HG03025 (cell line): ENCODE measurements at regions not wholly inside any gene's neighbourhood (a gene's known extent, or its start where the extent isn't known, plus 50 kb on each side); places are given as distances from the start of the nearest gene placed in this dataset.

Experiments
- ATAC-seq: cut with Tn5 transposase; IDR thresholded peaks from one replicate; pipeline ENCODE4 v1.9.1; 2021; ENCODE audit warnings: mild to moderate bottlenecking, moderate library complexity; ENCODE audit not compliant: unreplicated experiment, low FRiP score

DNA sequence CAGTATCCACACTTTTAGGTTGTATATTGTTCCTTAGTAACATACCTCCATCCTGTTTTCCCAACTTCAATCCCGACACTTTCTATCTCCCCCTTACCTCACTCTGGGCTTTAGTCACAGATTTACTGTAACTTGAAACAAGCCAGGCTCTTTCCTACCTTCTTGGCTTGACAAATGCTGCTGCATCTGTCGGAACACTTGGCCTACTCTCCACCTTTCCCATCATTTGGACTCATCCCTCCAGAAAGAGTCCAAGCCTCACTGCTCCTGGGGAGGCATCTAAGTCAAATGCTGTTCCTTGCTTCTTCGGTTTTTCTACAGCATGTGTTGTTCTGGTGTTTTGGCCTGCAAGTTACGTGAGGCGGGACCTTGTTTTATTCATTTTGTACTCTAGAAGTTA lies 142.4 kb downstream of the DACT1 start:
- no peak for ATAC-seq

DNA sequence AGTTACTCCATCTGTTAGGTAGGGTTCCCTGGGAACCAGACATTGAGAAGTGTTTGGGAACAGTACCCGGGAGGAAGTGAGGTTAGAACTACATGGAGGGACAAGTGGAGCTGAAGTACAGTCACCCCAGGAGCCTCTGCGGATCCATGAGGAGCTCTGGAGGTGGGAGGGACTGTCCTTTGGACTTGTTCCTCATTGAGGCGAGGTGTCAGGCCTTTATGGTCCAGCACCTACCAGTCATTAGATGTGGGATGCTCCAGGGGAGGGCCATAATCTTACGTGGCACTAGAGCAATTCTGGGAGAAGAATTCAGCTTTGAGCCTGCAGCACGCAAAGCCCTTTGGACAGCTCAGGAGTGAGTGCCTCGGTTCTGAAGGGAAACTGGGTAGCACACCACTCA lies 142.8 kb downstream of the DACT1 start:
- no peak for ATAC-seq

DNA sequence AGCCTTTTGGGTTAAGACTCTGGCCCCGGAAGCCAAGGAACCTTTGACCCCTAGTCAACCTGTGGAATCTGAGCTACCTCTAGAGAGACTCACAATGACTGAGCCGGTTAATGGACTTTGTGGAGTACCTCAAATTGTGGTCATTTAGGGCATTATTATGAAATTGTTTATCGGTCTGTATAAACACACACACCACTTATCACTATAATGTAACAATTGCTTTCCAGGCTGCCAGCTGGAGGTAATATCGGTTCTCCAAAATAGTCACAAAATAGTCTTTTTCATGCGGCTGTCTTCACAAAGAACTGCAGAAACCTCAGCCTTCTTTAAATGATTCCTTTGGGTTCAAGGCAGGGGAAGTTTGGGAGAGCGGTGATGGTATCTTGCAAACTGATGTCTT lies 144.2 kb downstream of the DACT1 start:
- ATAC-seq, result no peak

DNA sequence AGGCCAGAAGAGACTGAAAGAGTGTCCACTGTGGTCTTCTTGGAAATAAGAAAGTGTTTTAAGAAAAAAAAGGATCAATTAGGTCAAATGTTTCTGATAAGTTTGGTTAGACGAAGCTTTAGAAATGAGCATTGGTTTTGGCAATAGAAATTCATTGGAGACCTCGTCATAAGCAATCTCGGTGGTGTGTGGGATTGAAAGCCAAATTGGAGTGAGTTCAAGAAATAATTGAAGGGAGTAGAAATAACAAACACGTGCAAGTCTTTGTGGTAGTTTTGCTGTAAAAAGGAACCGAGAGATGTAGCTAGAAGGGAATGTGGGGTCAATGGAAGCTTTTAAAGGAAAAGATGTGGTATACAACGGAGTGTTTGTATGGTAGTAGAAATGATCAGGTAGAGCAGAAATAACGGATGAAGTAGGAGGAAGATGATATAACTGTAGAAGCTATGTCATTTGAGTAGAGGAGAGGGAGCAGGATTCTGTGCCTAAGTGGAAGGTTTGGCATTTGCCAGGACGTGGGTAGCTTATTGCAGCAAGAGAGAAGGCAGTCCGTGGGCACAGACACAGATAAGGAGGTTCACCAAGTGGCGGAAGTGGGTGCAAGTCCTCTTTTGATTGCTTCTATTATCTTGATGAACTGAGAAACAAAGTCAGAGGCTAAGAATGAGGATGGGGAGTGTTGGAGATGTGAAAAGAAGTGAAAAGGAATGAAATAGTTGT lies 146.2 kb downstream of the DACT1 start:
- no peak for ATAC-seq

DNA sequence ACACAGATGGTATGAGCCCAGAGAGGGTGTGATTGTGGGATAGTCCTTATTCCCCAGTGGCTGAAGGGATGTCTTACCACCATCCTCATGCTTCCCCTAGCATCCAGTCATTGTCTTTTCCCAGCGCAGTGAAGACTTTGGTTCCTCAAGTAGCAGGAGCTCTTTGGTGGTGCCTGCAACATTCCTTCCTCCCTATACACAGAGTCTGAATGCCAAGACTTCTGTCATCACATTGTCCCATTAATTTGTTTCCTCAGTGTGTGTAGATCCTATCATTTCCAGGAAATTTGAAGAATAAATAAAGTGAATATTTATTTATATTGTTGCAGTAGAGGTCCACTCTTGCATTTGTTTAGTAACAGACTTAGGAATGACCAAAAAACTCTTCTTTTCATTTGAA lies 147.2 kb downstream of the DACT1 start:
- ATAC-seq, result no peak

DNA sequence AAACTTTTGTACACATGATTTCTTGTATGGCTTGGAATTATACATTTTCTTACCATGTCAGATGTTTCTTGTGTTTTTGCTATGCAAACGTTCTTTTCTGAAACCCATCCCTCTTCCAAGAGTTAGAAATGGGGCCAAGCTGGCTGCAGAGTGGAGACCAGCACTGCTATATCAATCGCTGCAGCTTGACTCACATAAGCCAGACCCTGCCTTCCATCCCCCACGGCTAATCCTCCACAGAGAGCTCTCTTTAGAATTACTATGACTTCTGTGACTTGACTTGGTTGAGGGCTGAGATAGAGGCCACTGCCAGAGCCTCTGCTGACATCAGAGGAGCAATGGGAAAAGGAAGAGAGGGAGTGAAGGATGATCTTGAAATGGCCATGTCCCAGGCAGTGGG lies 147.9 kb downstream of the DACT1 start:
- no peak for ATAC-seq

DNA sequence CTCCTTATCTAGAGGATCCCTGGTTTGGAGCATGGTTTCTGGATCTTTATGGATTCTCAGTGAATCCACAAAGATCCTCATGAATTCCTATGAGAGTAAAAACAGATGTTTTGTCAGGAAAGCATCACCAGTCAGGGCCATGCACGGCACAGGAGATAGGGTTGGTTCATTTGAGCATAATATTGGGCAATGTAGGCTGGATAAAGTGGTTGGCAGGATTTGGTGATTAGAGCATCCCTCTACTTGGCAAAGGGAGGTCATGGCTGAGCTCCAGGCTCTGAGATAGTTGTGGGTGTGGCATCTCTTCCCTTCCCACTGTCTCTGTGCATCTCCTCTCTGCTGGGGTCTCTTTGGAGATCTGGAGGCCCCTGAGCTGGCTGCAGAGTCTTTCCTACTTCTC lies 149.8 kb downstream of the DACT1 start:
- no peak for ATAC-seq

DNA sequence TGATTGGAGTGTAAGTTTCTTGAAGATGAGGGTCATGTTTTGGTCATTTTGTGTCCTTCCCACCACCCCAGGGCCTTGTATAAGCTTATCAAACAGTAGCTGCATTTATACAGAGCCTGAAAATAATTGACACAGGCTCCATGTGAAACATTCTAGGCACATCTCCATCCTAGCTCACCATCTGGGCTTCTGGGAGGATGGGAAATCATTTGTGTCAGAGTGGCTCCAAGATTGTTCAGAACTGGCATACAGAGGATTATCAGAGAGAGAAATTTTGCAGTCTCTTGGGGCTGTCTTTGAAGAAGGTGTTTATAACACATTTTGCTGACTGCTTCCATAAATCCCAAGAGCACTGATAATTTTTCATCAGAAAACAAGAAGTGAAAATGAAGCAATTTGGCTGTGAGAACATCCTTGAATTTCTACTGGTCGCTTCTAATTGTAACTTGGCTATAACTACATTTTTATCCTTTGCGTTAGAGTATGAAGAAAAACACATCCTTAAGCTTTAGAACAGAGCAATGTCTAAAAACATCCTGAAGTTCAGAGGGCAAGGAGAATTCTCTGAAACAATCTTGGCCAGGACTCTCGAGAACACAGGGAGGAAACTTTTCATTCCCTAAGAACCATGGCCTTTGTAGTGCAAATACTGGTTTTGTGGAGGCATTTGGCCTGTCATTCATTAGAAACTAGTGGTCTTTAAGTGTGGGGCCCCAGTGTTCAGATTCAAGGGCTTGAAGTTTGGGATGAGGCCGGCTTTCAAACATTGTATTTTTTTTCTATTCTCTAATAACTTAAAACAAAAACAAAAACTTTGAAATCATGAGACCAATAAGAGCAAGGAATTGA lies 151.1 kb downstream of the DACT1 start:
- no peak for ATAC-seq

DNA sequence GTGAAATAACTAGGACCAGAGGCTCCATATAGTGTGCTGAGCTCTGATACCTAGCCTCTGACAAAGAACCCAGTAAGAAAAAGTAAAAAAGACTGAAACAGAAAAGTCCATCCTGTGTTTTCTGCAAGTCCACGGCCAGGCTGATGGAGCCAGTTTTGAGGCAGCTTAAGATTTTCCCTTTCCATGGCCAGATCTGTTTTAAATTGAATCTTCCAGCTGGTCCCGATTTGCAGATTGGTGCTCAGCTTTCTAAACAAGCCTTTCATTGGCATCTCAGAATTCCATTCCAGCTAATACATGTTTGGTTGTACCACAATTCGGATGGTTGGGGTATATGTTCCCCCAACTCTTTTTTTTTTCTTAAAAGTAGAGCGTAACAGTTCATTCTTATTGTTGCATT lies 152.0 kb downstream of the DACT1 start:
- ATAC-seq, result no peak

DNA sequence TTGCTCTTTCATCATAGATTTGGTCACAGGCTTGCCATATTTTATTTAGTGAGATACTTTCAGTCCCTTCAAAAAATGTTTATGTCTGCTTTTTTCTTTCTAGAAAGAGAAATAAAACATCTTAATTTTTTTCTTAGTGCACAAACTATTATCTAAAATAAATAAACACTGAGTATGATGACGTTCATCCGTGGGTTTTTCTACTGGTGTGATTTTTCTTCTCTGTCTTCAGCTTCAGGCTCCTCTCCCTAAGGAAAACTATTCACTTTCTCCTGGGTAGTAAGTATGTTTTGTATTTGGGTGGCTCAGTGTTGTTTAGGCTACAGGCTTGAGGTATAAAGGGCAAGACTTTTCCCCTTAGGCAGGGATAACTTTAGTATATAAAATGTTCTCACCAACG lies 154.7 kb downstream of the DACT1 start:
- no peak for ATAC-seq

DNA sequence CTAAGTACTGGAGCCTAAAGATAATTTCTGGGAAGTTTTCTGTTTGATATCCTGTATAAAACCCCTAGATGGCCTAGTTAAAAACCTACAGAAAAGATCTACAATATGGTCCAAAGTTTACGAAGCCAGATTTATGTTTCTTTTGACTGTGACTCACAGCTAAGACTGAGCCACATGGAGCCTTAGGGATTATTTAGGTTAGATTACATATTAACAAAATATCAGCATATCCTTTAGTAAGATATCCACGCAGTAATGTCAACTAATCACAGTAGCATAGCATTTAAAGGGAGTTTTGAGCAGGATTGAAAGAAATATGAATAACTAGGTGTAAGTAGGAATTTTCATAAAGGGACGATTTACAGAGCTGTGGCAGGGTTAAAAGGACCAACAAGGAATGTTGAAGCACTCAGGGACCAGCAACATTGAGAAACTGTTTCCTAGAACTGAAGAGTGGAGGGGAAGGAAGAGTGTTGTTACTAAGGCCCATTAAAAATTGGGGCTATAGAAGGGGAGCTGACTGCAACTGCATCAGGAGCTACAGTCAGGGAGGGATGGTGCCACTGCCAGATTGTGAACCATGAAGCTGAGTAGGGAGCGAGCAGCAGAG lies 155.5 kb downstream of the DACT1 start:
- no peak for ATAC-seq

DNA sequence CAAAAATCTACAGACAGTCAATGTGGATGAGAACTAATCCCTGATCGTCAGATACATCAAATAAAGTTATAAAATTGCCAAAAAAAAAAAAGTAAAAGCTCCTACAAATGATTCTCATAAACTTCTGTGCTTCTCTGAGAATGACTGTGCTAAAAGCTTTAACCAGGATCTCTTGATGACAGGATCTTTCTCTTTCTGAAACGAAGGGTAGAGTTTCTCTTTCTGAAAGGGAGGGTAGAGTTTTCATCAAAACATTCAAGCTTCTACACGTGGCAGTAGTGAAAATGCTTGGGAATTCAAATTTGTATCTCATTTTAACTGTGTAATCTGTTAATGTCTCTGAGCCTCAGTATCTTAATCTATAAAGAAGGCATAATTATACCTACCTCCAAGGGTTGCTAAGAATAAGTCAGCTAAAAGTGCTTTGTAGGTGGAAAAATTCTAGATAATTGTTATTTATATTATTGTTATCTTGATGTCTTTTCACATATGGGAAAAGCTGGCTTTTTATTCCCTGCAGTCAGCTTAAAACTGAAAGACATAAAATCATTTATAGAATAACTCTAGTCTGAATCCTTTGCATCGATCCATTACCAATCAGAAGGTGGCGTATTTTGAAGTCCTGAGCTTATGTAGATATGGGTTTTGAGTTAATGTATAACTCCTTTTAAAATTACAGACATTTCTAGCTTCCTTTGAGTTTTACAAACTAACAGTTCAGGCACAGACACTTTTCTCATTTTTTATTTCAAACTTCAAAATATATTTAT lies 157.4 kb downstream of the DACT1 start:
- peak; percentile 32 for ATAC-seq

DNA sequence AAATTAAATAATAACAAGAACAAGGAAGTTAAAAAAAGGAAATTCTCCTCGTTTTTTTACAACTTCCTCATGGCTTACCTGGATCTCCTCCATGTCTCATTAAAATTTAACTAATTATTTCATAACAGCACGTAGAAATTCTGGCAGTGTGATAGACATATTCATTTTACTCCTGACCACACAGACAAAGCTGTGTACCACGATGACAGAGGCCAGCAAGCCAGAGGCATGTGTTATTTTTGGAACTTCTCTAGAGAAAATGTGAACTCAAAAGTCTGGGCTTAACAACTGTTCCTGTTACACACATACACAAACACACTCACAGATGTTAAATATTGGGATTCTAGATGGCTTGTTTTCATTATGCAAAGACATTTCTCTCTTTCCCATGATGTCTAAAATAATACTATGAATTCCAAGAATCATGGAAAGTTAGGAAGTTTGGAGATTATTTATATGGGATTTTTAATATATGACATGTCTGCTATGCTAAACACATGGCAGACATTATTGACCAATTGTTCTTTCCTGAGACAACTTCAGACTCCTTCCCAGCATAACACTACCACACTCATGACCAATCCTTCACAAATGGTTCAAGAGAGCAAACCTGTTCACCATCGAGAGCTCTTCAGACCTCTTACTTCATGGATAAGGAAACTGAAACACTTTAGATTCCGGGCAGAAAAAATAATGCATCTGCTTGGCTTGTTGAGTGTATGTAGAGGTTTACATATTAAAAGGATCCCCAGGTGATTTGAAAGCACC lies 158.7 kb downstream of the DACT1 start:
- ATAC-seq, result peak; percentile 30

DNA sequence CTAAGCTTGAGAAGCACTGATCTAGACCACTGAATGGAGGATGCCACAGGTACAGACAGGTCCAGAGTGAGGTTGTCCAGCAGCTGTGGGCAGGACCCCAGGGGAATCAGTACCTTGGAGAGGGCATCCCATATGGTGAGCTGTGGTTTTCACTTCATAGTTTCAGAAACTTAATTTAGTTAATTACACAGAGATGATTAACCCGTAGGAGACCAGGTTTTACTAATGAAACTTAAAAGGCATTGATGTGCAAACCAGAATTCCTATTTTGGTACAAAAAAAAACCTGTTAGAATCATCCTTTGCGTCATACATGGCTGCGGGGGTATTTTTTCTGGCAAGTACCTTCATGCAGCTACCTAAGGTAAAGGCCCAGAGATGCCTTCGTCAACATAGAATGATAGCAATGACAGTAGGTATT lies 159.3 kb downstream of the DACT1 start:
- ATAC-seq, result peak; percentile 67

DNA sequence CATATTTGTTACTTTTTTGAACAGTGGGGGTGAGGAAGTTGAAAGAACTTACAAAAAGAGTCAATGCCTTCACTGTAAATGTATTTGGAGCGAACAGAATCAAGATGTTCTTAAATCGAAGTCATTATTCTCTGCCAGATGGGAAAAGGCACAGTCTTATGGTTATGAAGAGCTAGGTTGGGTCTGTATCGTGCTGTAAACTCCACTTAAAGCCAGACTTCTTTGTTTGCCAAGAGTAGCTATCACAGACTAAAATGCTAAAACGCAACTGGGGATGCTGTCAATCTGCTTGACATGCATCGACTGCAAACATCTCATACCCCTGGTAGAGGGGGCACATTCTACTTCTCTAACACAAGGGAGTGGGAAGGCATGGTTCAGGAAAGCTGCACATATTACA lies 160.4 kb downstream of the DACT1 start:
- no peak for ATAC-seq

DNA sequence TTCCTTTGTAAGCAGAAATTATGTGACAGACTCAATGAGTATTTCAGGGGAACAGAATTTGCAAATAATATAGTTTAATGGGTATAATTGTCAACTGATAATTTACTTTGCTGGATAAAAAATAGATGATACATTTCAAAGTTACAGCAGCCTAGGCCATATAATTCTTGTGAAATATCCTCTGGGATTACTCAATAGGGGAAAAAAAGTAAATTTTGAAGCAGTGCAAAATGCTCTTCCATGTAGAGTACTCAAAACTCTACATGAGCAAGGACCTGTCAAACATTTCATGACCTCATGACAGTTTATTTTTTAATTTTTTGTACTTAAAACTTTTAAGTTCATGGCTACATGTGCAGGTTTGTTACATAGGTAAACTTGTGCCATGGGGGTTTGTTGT lies 163.3 kb downstream of the DACT1 start:
- ATAC-seq, result no peak

DNA sequence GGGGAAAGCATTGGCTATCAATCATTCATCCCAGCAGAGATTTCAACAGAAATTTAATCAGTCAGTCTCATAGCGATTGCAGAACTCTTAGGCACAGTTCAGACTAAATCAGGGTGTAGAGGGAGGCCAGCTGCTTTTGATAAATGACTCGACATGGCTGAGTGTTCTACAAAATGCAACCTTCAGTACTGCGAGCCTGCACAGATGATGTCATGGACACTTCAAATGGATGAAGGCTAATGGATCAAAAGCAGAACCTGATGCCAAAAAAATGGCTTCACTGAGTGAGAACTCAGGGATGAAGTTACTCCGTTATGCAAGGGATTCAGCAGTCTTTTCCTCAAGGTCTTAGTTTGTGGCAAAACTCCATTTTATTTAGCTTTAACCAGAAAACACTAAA lies 167.3 kb downstream of the DACT1 start:
- ATAC-seq, result no peak

DNA sequence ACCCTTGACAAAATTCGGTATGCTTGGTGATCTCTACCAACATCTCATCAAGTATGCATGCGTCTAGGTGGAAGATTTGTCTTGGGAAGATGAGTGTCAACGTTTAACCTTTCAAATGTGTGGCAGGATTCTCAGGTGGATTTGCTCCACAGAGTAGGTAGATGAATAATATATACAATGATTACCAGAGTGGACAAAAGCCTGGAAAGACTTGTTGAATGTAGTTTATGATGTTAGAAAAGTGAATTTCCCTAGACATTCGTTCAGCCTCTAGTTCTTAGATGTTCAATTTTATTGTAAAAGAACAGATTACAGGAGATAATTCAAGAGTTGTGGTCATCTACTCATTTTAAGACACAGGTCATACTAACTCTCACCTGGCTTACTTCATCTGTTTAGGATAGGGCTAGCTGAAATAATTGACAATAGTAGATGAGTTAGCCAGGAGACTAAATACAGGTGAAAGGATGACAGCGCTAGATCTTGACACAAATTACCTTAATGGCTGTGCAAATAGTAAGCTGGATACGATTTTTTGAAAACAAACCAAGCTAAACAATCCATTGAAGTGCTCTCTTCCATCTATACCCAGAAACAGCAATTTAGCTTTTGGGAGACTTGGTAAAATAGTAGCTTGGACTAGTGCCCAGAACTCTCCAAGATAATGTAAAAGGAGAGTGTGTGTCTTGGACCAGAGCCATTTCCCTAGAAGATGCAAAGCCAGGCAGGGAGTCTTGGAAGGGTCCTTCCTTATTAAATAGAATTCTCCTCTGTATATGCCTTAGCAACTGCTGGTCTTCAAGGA lies 168.0 kb downstream of the DACT1 start:
- ATAC-seq, result no peak

DNA sequence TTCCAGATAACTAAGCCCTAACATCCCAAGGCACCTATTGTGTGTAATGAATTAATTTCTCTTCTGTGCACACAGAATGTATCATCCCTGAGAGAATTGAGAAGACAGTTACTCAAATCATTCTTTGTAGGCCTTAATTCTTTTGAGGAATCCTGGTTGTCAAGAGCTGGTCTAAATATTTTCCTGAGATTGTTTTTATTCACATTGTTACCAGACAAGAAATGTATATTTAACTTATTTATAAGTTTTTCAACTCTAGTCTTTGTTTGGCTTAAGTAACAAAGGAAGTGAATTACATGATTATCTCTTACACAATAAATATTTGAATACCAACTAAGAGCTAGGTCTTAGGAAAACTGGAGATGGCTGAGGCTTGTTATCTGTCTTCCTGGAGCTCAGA lies 169.4 kb downstream of the DACT1 start:
- ATAC-seq, result no peak
